ENCODE measurements at regions not wholly inside any gene's neighbourhood (a gene's known extent, or its start where the extent isn't known, plus 50 kb on each side); places are given as distances from the start of the nearest gene placed in this dataset.
A peak's percentile ranks its signal among the peaks of the same experiment; 100 is the strongest.

DNA sequence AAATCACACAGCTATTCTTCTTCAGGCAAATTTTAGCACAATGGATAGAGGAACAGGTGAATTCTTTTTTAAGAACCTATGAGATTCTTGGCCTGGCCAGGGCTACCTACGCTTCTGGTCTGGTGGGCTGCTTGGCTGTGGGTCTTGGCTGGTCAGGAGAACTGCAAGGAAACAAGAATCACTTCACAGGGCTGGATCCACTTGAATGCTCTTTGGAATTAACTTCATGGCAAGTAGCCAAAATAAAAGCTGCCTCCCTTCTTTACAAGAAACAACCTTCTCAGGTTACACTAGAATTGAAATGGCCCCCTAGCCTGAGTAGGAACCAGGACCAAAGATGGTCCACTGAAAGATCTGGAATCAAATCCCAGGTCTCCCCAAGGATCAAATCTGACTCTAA lies 519.1 kb downstream of the IQCM start:
- no peak for ATAC-seq
- DNase-seq, result no peak
- intact Hi-C loops (cut with DNase I, micrococcal nuclease), result no loop called here

DNA sequence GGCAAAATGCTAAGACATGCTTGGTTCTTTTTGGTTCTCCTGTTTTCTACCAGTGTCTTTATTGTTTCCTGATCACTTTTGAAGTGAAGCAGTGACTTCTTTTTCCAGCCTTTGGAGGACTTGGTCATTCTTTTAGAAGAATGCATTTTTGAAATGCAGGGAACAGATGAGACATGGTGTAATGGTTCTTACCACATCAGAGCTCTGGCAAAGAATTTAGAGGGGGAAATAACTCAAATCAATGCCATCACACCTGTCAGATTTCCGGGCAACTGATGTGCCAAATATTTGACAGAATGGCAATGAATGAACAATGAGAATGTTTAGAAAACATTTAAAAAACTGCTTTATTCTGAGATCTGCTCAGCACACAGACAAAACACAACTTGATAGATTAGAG lies 519.6 kb downstream of the IQCM start:
- intact Hi-C loops (cut with DNase I, micrococcal nuclease), result no loop called here
- no peak for ATAC-seq
- no peak for DNase-seq

- intact Hi-C loops (cut with DNase I, micrococcal nuclease), result no loop called here
- DNase-seq, result no peak
- ATAC-seq, result no peak
Observed at GRCh38 chr4:149294601-149295000, 521.0 kb downstream of the IQCM start.

- no peak for DNase-seq
- intact Hi-C loops (cut with DNase I, micrococcal nuclease), result no loop called here
- no peak for ATAC-seq
Observed at GRCh38 chr4:149293046-149293649, 522.5 kb downstream of the IQCM start.

DNA sequence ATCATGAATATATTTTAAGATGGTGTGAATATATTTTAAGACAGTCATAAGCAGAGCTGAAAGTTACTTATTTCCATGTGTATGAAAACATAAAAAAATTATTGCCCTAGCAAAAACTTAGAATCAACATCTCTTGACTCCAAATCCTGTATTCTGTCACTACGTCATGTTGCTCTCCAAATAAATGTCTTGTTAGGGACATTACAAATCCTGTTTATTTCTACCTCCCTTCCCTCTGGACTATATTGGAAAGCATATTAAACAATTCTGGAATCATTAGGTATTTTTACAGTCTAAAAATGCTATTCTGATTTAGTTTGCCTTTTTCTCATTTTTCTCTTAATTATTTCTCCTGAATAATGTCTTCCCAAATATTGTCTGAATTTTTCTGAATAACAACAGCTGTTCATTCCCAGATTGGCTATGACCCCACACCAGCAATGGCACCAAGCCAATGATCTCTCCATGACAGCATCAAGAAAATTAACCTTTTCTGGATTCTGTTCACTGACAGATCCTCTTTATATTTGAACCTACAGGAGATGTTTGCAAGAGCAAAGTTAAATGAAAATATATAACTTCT lies 523.1 kb downstream of the IQCM start:
- DNase-seq (no peak), ATAC-seq (no peak)
- intact Hi-C loops (cut with DNase I, micrococcal nuclease), result no loop called here

DNA sequence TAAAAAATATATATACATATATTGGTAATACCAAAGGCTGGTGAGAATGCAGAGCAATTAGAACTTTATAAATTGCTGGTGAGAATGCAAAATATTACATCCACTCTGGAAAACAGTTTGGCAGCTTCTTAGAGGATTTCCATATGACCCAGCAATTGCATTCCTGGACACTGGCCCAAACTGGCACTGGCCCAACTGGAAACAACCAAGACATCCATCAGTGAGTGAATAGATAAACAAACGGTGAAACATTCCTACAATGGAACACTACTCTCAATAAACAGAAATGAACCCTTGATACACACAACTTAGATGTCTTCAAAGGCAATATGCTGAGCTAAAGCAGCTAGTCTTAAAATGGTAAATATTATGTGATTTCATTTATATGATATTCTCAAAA lies 524.2 kb downstream of the IQCM start:
- ATAC-seq, result no peak
- intact Hi-C loops (cut with DNase I, micrococcal nuclease), result no loop called here
- DNase-seq, result peak in 1 of 2 donors; percentile 4

DNA sequence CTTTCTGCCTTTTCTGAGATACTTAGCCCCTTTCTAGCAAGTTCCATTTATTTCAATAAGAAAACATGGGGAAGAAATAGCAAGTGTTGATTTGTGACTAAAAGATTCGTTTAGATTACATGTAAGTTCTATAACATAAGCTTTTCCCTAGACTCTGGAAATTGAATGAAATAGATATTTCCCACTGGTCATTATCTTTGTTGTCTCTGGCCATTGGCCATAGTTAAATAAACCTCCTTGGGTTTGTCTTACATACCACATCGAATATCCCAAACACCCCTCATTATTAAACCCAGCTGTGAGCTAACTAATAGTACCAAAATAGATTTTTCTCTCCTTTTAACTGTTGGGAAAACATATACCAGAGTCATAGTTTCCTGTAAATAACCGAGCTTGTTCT lies 534.8 kb downstream of the IQCM start:
- no peak for DNase-seq
- ATAC-seq, result no peak
- intact Hi-C loops (cut with DNase I, micrococcal nuclease), result no loop called here

DNA sequence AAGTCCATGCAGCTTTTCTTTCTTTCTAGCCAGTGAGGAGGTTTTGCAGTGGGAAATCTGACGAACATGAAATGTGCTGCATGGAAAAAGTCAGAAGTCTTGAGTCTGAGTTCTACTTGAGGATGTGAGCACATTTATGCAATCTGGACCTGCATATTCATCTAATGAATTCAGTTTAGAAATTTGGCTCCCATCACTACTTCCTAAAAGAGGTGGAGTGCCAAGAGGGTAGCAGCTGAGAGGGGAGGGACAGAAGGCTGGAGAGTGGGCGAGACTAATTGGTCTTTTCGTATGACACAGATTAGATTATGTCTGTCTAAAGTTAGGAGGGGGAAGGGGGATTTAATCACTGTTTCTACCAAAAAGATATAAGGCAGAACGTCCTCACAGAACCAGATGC lies 535.9 kb downstream of the IQCM start:
- DNase-seq, result no peak
- no peak for ATAC-seq
- intact Hi-C loops (cut with DNase I, micrococcal nuclease), result no loop called here

- ATAC-seq, result no peak
- no peak for DNase-seq
- intact Hi-C loops (cut with DNase I, micrococcal nuclease), result no loop called here
Observed at GRCh38 chr4:149279331-149279730, 536.3 kb downstream of the IQCM start.

DNA sequence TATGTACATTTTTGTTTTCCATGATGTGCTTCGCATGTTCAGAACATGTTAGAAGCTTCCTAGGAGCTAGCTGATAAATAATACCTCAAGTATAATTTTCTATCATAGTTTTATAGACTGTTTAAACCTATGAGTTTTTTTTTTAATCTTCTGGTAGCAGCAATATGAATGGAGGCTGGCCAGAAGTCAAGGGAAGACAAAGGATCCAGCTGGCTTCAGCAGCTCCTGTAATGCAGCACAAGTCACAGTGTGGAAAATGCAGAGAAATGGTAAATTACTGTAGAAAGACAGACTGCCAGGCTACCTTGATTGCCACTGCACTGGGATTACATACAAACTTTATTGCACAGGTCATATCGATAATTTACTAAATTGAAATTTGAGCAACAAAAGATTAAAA lies 537.9 kb downstream of the IQCM start:
- DNase-seq, result no peak
- ATAC-seq, result no peak
- intact Hi-C loops (cut with DNase I, micrococcal nuclease), result no loop called here

- intact Hi-C loops (cut with DNase I, micrococcal nuclease), result no loop called here
- DNase-seq (no peak), ATAC-seq (no peak)
Observed at GRCh38 chr4:149269835-149270234, 545.8 kb downstream of the IQCM start.

DNA sequence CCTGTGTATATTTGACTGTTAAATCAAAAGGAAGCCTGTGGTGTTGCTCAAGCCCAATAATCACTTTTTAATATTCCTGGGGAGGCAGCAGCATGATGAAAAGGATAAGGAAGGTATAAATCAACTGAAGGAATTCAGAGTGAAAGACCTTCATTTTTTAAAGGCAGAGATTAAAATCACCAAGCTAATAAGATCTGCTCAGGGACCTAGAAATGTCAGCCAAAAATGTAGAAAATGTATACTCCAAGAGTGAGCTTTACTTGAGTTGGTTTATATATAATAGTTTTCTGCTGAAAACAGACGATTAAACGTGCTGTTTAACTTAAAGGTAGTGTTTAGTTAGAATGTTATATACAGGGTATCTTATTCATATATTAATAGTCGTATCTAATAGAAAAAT lies 549.3 kb downstream of the IQCM start:
- intact Hi-C loops (cut with DNase I, micrococcal nuclease), result no loop called here
- no peak for ATAC-seq

DNA sequence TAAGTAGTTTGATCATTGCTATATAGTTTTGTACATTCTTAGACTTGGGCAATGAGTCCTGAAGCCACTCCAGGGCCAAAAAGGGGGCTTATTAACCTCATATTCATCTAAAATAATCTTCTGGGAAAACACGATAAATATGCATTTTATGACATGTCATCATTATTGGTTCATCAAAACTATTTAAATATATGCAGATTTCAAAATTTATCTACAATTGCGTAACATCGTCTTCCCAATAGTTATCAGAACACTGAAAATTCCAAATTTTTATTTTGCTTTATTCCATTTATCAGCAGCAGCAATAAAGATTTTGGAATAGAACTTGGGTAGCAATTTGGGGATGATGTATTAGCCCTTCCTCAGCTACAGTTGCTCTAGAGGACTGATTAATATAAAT lies 550.0 kb downstream of the IQCM start:
- DNase-seq (no peak), ATAC-seq (no peak)
- intact Hi-C loops (cut with DNase I, micrococcal nuclease), result no loop called here

More for the DNA sequence above, 549.3 kb downstream of the IQCM start:
- no peak for DNase-seq

DNA sequence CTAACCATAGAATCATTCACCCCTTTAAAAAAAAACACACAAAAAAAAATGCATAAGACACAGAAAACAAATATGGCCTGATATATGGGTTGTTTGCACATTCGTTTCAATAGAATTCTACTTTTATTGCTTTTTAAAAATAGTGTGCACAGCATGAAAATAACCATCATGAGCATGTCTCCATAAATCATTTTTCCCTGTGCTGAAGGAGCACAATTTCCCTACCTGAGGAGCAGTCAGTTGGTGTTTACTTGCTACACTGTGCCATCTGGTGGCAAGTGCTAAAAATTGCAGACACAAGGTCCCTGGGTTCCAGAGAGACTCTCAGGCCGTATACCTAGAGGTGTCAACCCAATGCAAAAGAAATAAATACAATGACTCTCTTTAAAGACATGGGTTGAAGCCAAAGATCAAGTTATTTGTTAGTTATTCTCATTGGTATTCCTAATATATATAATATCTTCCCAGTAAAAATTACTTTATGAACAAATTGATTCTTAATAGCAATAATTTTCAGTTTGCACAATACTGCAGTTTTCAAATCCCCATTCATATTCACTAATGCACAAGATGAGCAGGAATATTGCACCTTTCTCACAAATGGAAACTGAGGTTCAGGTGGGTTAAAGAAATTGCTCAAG lies 551.4 kb downstream of the IQCM start:
- DNase-seq, result peak in 1 of 2 donors; percentile 4
- ATAC-seq, result peak; percentile 92
- intact Hi-C loops (cut with DNase I, micrococcal nuclease), result no loop called here

- ATAC-seq (no peak), DNase-seq (no peak)
- intact Hi-C loops (cut with DNase I, micrococcal nuclease), result no loop called here
Observed at GRCh38 chr4:149248191-149248764, 567.4 kb downstream of the IQCM start.

- DNase-seq, result no peak
- no peak for ATAC-seq
- intact Hi-C loops (cut with DNase I, micrococcal nuclease), result no loop called here
Observed at GRCh38 chr4:149247164-149247563, 568.5 kb downstream of the IQCM start.

GRCh38 chr4:149245333-149245732 lies 570.3 kb downstream of the IQCM start:
- intact Hi-C loops (cut with DNase I, micrococcal nuclease), result no loop called here
- DNase-seq (no peak), ATAC-seq (no peak)

GRCh38 chr4:149238097-149238496 lies 577.5 kb downstream of the IQCM start:
- no peak for DNase-seq
- ATAC-seq, result no peak
- intact Hi-C loops (cut with DNase I, micrococcal nuclease), result no loop called here

DNA sequence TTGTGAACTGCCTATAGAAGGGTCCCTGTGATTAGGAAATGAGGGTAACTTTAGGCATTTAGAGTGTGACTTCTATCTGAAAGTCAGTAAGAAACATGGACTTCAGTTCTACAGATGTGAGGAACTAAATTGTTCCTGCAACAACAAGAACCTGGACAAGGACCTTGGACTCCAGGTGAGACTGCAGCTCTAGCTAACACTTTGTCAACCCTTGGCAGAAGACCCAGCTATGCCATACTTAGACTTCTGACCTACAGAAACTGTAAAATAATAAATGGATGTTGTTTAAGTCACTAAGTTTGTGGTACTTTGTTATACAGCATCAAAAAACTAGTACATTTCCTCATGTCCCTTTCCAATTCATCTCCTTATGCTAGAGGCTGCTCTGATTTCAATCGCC lies 580.8 kb downstream of the IQCM start:
- ATAC-seq (peak; percentile 77), DNase-seq (no peak)
- intact Hi-C loops (cut with DNase I, micrococcal nuclease), result no loop called here

DNA sequence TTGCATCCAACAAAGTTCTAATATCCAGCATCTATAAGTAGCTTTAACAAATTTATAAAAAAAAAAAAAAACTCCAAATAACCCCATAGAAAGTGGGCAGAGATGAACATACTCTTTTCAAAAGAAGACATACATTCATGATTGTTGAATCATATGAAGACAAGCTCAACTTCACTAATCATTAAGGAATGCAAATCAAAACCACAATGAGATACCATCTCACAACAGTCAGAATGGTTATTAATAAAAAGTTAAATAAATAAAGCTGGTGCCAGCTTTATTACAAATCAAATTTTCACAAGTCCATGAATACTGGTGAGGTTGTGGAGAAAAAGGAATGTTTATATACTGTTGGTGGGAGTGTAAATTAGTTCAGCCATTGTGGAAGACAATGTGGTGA lies 592.0 kb downstream of the IQCM start:
- DNase-seq, result no peak
- intact Hi-C loops (cut with DNase I, micrococcal nuclease), result no loop called here
- no peak for ATAC-seq

GRCh38 chr4:149218672-149219071 lies 597.0 kb downstream of the IQCM start:
- ATAC-seq, result no peak
- no peak for DNase-seq
- intact Hi-C loops (cut with DNase I, micrococcal nuclease), result no loop called here
